ENCODE measurements at regions not wholly inside any gene's neighbourhood (a gene's known extent, or its start where the extent isn't known, plus 50 kb on each side); places are given as distances from the start of the nearest gene placed in this dataset.

DNA sequence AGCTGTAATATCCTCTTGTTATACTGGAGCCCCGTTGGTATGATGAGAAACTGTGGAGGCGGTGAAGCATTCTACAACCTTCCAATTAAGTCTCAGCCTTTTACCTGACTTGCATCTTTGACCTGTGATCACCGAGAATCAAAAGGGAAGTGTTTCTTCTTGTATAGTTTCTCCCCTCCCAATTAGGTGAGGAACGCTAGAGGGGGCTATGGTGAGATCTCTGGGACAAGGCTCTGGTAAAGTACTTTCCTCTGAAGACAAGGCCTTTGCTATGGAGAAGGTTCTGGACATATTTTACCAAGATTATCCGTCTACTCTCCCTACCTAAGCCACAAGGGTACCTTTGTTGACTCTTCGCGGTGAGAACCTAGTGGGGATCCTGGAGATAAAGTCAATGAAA lies 111.3 kb downstream of the CBLL2 start:
- Histone ChIP-seq H2AFZ (no peak overlapping the region), H3K4me2 (ENCODE audit: low read length) (no peak overlapping the region), H3K9me3 (ENCODE audit: control insufficient read depth, low read length) (no peaks in the 10 kb centered on the region), H3K9ac (no peak overlapping the region), H3K36me3 (ENCODE audit: control insufficient read depth, insufficient read depth, low read length) (no peaks in the 10 kb centered on the region), H3K79me2 (no peaks in the 10 kb centered on the region), H3K27ac (no peak overlapping the region), H3K4me3 (ENCODE audit: low read depth, low read length) (no peak overlapping the region), H3K27me3 (ENCODE audit: control insufficient read depth, insufficient read depth, low read length) (no peaks in the 10 kb centered on the region), H3K4me1 (no peaks in the 10 kb centered on the region)
- TF ChIP-seq CTCF (IDR thresholded peaks at IDR 0.05) = no peak

DNA sequence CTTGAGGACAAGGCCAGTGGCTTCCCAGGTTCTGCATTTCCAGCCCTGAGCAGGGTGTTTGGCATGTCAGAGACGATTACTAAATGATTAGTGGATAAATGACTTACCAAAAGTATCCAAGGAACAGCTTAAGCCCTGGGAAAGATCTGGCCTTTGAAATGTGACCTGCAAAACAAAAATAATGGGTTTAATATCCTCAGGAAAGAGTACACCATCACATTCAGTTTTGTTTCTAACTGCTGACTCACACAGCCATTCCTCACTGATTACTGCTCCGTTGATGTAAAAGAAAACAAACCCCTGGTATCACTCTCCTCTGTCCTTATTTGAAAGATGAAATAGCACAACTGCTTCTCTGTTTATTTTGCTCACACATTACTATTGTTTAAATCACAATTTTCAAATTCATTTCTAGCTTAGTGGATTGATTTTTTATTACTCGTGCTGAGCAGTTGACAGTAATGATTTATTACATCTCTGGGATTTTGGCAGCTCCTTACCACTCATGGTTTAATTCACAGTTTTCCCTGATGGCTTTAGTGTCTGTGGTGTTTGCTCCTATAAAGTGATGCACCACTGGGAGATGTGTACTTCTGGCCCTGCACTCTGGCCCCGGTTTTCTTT lies 117.0 kb downstream of the CBLL2 start:
- Histone ChIP-seq H3K79me2 (no peaks in the 10 kb centered on the region), H3K27ac (no peak overlapping the region), H3K36me3 (ENCODE audit: control insufficient read depth, insufficient read depth, low read length) (no peaks in the 10 kb centered on the region), H3K4me3 (ENCODE audit: low read depth, low read length) (no peak overlapping the region), H2AFZ (no peak overlapping the region), H3K4me2 (ENCODE audit: low read length) (no peak overlapping the region), H3K9me3 (ENCODE audit: control insufficient read depth, low read length) (no peaks in the 10 kb centered on the region), H3K27me3 (ENCODE audit: control insufficient read depth, insufficient read depth, low read length) (no peaks in the 10 kb centered on the region), H3K4me1 (no peaks in the 10 kb centered on the region), H3K9ac (no peak overlapping the region)
- no peak for TF ChIP-seq CTCF (IDR thresholded peaks at IDR 0.05)

DNA sequence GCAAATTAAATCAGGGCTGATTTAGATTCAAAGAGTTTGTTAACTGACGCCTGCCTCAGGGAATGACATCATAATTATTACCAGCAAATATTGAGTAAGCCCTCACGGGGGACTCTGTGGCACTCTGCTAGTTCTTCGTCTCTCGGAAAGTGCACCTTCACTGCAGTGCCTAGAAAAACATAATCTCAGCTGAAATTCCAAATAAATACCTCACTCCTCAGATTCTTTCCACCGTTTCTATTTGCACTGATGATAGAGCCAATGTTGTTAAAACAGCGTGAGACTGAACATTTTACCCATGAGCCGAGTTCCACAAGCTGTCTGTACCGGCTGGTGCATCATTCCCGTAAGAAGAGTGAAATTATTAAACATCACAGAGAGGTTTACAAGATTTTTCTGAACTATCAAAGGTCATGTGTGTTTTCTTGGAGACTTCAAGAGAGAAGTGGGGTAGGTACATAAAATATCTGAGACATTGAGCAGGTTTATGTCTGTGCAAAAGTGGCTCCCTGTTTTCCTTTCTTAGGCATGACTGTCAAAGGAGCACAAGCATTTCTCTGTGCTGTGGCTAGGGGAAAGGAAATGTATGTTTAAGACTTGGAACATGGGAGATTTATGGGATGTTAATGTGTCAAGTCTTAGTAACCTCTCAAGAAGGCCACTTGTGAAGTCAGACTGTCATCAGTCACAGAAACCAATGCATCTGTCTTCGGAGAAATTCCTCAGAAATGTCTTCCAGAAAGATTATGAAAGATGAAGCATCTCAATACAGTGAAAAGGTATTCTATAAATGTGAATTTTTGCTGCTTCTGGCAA lies 119.6 kb downstream of the CBLL2 start:
- Histone ChIP-seq H3K27ac (no peak overlapping the region), H2AFZ (no peak overlapping the region), H3K36me3 (ENCODE audit: control insufficient read depth, insufficient read depth, low read length) (no peaks in the 10 kb centered on the region), H3K9ac (no peak overlapping the region), H3K4me1 (no peaks in the 10 kb centered on the region), H3K4me2 (ENCODE audit: low read length) (no peak overlapping the region), H3K4me3 (ENCODE audit: low read depth, low read length) (no peak overlapping the region), H3K27me3 (ENCODE audit: control insufficient read depth, insufficient read depth, low read length) (no peaks in the 10 kb centered on the region), H3K9me3 (ENCODE audit: control insufficient read depth, low read length) (no peaks in the 10 kb centered on the region), H3K79me2 (no peaks in the 10 kb centered on the region)
- no peak for TF ChIP-seq CTCF (IDR thresholded peaks at IDR 0.05)

DNA sequence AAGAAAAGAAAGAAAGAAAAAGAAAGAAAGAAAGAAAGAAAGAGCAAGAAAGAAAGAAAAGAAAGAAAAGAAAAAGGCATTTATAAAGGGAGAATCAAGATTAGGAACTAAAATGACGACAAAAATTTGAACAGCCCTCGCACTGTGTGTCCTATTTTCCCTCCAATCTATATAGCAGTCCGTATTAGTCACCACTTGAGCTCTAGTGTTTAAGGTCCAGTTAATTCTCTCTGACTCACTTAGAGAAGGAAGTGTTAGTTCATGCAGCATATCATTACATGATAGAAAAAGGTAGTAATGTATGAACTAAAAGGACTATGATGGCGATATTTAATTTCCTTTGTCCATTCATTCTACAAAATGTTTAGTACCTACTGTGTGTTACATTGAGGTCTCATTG lies 122.7 kb downstream of the CBLL2 start:
- Histone ChIP-seq H3K79me2 (no peaks in the 10 kb centered on the region), H3K9me3 (ENCODE audit: control insufficient read depth, low read length) (no peaks in the 10 kb centered on the region), H3K9ac (no peak overlapping the region), H3K4me1 (no peaks in the 10 kb centered on the region), H3K4me3 (ENCODE audit: low read depth, low read length) (no peak overlapping the region), H2AFZ (no peak overlapping the region), H3K27me3 (ENCODE audit: control insufficient read depth, insufficient read depth, low read length) (no peaks in the 10 kb centered on the region), H3K4me2 (ENCODE audit: low read length) (no peak overlapping the region), H3K36me3 (ENCODE audit: control insufficient read depth, insufficient read depth, low read length) (no peaks in the 10 kb centered on the region), H3K27ac (no peak overlapping the region)
- TF ChIP-seq CTCF (IDR thresholded peaks at IDR 0.05) = no peak
